Glutamatergic neuron (in vitro differentiated cells): ENCODE measurements at regions not wholly inside any gene's neighbourhood (a gene's known extent, or its start where the extent isn't known, plus 50 kb on each side); places are given as distances from the start of the nearest gene placed in this dataset.
A peak's percentile ranks its signal among the peaks of the same experiment; 100 is the strongest.
"Not testable (repeated sequence)": the region's sequence is repeated elsewhere in the genome, so short reads cannot be mapped to it uniquely, and the experiment has no call there.

Experiments used
- DNase-seq: peaks from one replicate; pipeline ENCODE4 v3.0.0; 2022
- H3K27ac Mint-ChIP-seq: one replicate; pipeline ENCODE4 v1.8.0; 2020; ENCODE audit warnings: mild to moderate bottlenecking, mixed read lengths, inconsistent platforms; ENCODE audit not compliant: unreplicated experiment
- H3K27me3 Mint-ChIP-seq: one replicate; pipeline ENCODE4 v1.8.0; 2020; ENCODE audit warnings: mild to moderate bottlenecking, moderate library complexity, mixed read lengths, inconsistent platforms; ENCODE audit not compliant: unreplicated experiment
- H3K36me3 Mint-ChIP-seq: one replicate; pipeline ENCODE4 v1.8.0; 2020; ENCODE audit warnings: mild to moderate bottlenecking, mixed read lengths, inconsistent platforms; ENCODE audit not compliant: unreplicated experiment
- H3K4me1 Mint-ChIP-seq: one replicate; pipeline ENCODE4 v1.8.0; 2020; ENCODE audit warnings: mild to moderate bottlenecking, low read depth, mixed read lengths, inconsistent platforms; ENCODE audit not compliant: unreplicated experiment
- H3K4me3 Mint-ChIP-seq: one replicate; pipeline ENCODE4 v1.8.0; 2020; ENCODE audit warnings: mild to moderate bottlenecking, mixed read lengths, inconsistent platforms; ENCODE audit not compliant: unreplicated experiment
- H3K9me3 Mint-ChIP-seq: one replicate; pipeline ENCODE4 v1.8.0; 2020; ENCODE audit warnings: mild to moderate bottlenecking, moderate library complexity, mixed read lengths, inconsistent platforms; ENCODE audit not compliant: unreplicated experiment
- CTCF ChIP-seq: fragments of 200-600 bp; sonication (generic); IDR thresholded peaks from one replicate; pipeline ENCODE4 v1.5.0; 2021; ENCODE audit not compliant: partially characterized antibody, unreplicated experiment

- peaks cover 47% of the 10 kb centered on the region for H3K4me1 Mint-ChIP-seq
- TF ChIP-seq CTCF = no peak
Observed at GRCh38 chr4:79198951-79199587, 126.8 kb downstream of the NAA11 start.

DNA sequence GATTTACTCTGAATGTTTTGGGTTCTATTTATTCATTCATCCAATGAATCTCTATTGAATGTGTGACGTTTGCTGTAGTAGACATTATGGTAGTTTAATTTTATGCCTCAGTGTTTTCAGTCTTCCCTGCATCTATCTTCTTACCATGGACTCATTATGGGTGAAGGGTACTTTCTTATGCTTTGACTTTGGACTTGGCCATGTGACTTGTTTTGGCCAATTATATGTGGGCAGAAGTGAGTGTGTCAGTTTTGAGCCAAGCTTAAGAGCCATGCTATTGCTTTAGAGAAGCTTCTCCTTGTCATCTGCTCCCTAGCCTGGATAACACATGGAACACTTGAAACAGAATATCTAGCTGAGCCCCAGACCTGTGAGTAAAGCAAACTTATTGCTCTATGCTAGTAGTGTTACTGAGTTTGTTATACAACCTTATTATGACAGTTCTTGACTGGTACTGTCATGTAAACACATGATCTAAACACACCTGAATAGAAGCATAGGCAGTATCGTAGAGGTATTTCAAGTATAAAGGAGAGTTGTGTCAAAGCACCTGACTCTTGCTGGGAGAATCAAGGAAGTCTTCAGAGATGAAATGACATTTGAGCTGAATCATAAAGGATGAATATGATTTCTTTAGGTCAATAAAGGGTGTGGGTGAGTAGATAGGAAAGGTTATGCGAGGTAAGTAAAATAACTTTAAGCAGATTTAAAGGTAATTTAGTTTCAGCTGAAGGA is 128.4 kb downstream of the NAA11 start:
- H3K27me3 Mint-ChIP-seq = peaks cover 9% of the 10 kb centered on the region
- no peak for DNase-seq
- TF ChIP-seq CTCF = no peak
- peaks cover 47% of the 10 kb centered on the region for H3K4me1 Mint-ChIP-seq
- peaks cover 14% of the 10 kb centered on the region for H3K9me3 Mint-ChIP-seq
- peak overlapping the region; percentile 72 for H3K4me3 Mint-ChIP-seq
- peak overlapping the region; percentile 82 for H3K27ac Mint-ChIP-seq
- no peaks in the 10 kb centered on the region for H3K36me3 Mint-ChIP-seq

More at GRCh38 chr4:79198951-79199587, 126.8 kb downstream of the NAA11 start:
- Mint-ChIP-seq H3K27ac (peak overlapping the region; percentile 97), H3K4me3 (peak overlapping the region; percentile 67), H3K9me3 (peaks cover 14% of the 10 kb centered on the region), H3K27me3 (peaks cover 9% of the 10 kb centered on the region), H3K36me3 (no peaks in the 10 kb centered on the region)
- no peak for DNase-seq

DNA sequence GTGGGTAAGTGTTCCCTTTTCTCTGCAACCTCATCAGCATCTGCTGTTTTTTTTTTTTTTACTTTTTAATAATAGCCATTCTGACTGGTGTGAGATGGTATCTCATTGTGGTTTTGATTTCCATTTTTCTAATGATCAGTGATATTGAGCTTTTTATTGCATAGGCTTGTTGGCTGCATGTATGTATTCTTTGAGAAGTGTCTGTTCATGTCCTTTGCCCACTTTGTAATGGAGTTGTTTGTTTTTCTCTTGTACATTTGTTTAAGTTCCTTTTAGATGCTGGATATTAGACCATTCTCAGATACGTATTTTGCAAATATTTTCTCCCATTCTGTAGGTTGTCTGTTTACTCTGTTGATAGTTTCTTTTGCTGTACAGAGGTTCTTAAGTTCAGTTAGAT is 134.6 kb downstream of the NAA11 start:
- H3K4me1 Mint-ChIP-seq, H3K4me3 Mint-ChIP-seq, H3K27ac Mint-ChIP-seq, H3K27me3 Mint-ChIP-seq, DNase-seq: not testable (repeated sequence)
- Mint-ChIP-seq H3K36me3 (peaks cover 19% of the 10 kb centered on the region), H3K9me3 (peaks cover 10% of the 10 kb centered on the region)

DNA sequence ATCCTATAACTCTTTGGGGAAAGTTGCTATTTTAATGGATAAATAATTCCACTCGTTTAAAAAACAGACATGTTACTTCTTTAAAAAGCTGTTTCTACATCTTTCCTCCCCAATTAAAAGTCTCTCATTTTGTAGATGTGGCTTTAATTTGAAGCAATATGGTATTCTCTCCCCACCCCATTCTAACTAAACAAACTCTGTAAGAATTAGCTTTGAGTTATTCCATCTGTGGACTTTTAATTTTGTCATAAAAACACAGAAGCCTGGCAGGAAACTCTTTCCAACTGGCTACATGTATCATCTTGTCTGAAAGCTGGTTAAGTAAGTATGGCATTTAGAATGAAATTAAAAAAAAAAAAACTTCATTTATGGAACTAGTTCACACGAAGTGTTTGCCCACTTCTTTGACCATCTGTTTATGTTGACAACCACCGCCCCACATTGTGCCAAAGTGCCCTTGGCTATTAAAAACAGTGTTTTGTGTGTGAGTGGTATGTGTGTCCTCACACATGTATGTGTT is 140.3 kb downstream of the NAA11 start:
- Mint-ChIP-seq H3K27me3 (no peaks in the 10 kb centered on the region), H3K9me3 (peaks cover 2% of the 10 kb centered on the region), H3K36me3 (peaks cover 9% of the 10 kb centered on the region), H3K4me3 (no peak overlapping the region), H3K27ac (no peak overlapping the region), H3K4me1 (peaks cover 32% of the 10 kb centered on the region)
- no peak for DNase-seq
- TF ChIP-seq CTCF = no peak

DNA sequence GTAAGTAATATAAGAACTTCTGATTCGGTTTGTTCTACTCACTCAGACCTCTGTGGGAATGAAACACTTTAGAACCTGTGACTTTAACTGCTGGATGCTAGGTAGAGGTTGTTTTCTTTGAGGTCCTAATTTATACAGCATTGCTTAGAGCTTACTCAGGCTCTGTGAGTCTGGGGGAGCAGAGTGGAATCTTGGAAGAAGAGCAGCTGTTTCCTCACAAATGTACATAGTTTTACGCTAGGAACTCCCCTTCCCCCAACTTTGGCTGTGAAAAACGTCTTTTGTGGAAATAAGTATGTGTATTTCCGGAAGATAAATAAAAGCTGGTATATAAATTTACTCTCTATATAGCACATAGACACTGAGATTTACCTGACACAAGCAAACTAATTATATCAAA is 141.4 kb downstream of the NAA11 start:
- H3K9me3 Mint-ChIP-seq = peaks cover 4% of the 10 kb centered on the region
- H3K27ac Mint-ChIP-seq = peak overlapping the region; percentile 20
- H3K36me3 Mint-ChIP-seq = peaks cover 13% of the 10 kb centered on the region
- no peak for TF ChIP-seq CTCF
- peaks cover 32% of the 10 kb centered on the region for H3K4me1 Mint-ChIP-seq
- no peak for DNase-seq
- H3K4me3 Mint-ChIP-seq = no peak overlapping the region
- no peaks in the 10 kb centered on the region for H3K27me3 Mint-ChIP-seq
